ENCODE measurements at regions not wholly inside any gene's neighbourhood (a gene's known extent, or its start where the extent isn't known, plus 50 kb on each side); places are given as distances from the start of the nearest gene placed in this dataset.

- TF ChIP-seq REST (IDR thresholded peaks at IDR 0.05; ENCODE audit: insufficient read depth in 1 of 2, low read depth in 2 of 2, low read length in 2 of 2) = no peak
- TF ChIP-seq TAF1 (IDR thresholded peaks at IDR 0.05; ENCODE audit: borderline replicate concordance, insufficient read depth, low read length) = no peak
- TF ChIP-seq SIN3A (IDR thresholded peaks at IDR 0.05; ENCODE audit: borderline replicate concordance, insufficient read depth, low read length) = no peak
- TF ChIP-seq POLR2AphosphoS5 (IDR thresholded peaks at IDR 0.05; ENCODE audit: low read depth, low read length) = no peak
- TF ChIP-seq FOXP2 (optimal IDR thresholded peaks at IDR 0.05; ENCODE audit: borderline replicate concordance, extremely low read depth, extremely low read length, insufficient read depth) = no peak
Measured at GRCh38 chr6:113731541-113731940, 125.6 kb upstream of the MARCKS start.

GRCh38 chr6:113732384-113732966 lies 124.7 kb upstream of the MARCKS start:
- TF ChIP-seq REST (IDR thresholded peaks at IDR 0.05; ENCODE audit: insufficient read depth in 1 of 2, low read depth in 2 of 2, low read length in 2 of 2) (no peak), SIN3A (IDR thresholded peaks at IDR 0.05; ENCODE audit: borderline replicate concordance, insufficient read depth, low read length) (no peak), POLR2AphosphoS5 (IDR thresholded peaks at IDR 0.05; ENCODE audit: low read depth, low read length) (no peak), TAF1 (IDR thresholded peaks at IDR 0.05; ENCODE audit: borderline replicate concordance, insufficient read depth, low read length) (no peak), FOXP2 (optimal IDR thresholded peaks at IDR 0.05; ENCODE audit: borderline replicate concordance, extremely low read depth, extremely low read length, insufficient read depth) (no peak)

GRCh38 chr6:113733381-113733780 lies 123.8 kb upstream of the MARCKS start:
- TF ChIP-seq REST (IDR thresholded peaks at IDR 0.05; ENCODE audit: insufficient read depth in 1 of 2, low read depth in 2 of 2, low read length in 2 of 2) = no peak
- no peak for TF ChIP-seq POLR2AphosphoS5 (IDR thresholded peaks at IDR 0.05; ENCODE audit: low read depth, low read length)
- TF ChIP-seq FOXP2 (optimal IDR thresholded peaks at IDR 0.05; ENCODE audit: borderline replicate concordance, extremely low read depth, extremely low read length, insufficient read depth) = no peak
- TF ChIP-seq TAF1 (IDR thresholded peaks at IDR 0.05; ENCODE audit: borderline replicate concordance, insufficient read depth, low read length) = no peak
- TF ChIP-seq SIN3A (IDR thresholded peaks at IDR 0.05; ENCODE audit: borderline replicate concordance, insufficient read depth, low read length) = no peak

GRCh38 chr6:113734982-113735381 lies 122.2 kb upstream of the MARCKS start:
- no peak for TF ChIP-seq TAF1 (IDR thresholded peaks at IDR 0.05; ENCODE audit: borderline replicate concordance, insufficient read depth, low read length)
- TF ChIP-seq REST (IDR thresholded peaks at IDR 0.05; ENCODE audit: insufficient read depth in 1 of 2, low read depth in 2 of 2, low read length in 2 of 2) = no peak
- TF ChIP-seq SIN3A (IDR thresholded peaks at IDR 0.05; ENCODE audit: borderline replicate concordance, insufficient read depth, low read length) = no peak
- TF ChIP-seq FOXP2 (optimal IDR thresholded peaks at IDR 0.05; ENCODE audit: borderline replicate concordance, extremely low read depth, extremely low read length, insufficient read depth) = no peak
- no peak for TF ChIP-seq POLR2AphosphoS5 (IDR thresholded peaks at IDR 0.05; ENCODE audit: low read depth, low read length)
